ENCODE measurements at regions not wholly inside any gene's neighbourhood (a gene's known extent, or its start where the extent isn't known, plus 50 kb on each side); places are given as distances from the start of the nearest gene placed in this dataset.

GRCh38 chr3:88921986-88922385 is 185.4 kb upstream of the EPHA3 start (continued):
- TF ChIP-seq RELA (IDR thresholded peaks at IDR 0.05; ENCODE audit: borderline replicate concordance, partially characterized antibody): no peak

DNA sequence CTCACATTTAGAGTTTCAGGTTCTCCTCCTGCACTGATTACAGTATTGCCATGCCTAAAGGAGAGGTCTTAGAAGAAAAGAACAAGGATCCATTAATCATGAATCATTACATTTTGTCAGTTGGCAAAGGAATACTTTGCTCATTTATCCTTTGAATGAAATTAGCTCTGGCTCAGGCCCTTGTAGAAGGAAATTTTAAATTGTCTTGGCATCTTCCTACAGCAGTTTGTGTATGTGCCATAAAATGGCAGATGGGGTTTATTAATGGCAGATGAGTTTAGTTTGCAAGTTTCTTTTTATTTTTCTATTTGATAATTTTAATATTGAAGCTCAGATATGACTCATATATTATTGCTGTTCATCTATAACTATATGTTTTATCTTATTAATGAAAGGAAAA is 181.2 kb upstream of the EPHA3 start:
- Histone ChIP-seq H3K79me2 (ENCODE audit: control insufficient read depth, insufficient read depth, low read length) (no peaks in the 10 kb centered on the region), H3K9me3 (replicated peaks; ENCODE audit: control insufficient read depth, insufficient read depth, low read length) (no peaks in the 10 kb centered on the region), H3K4me2 (ENCODE audit: control insufficient read depth, insufficient read depth) (no peak overlapping the region), H3K4me3 (no peak overlapping the region), H4K20me1 (ENCODE audit: control insufficient read depth, insufficient read depth) (no peaks in the 10 kb centered on the region), H3K36me3 (ENCODE audit: control insufficient read depth in 2 of 2, insufficient read depth in 2 of 2, low read length in 1 of 2) (no peaks in the 10 kb centered on the region), H3K4me1 (ENCODE audit: control insufficient read depth, insufficient read depth, low read length) (no peaks in the 10 kb centered on the region), H3K27ac (ENCODE audit: control insufficient read depth, insufficient read depth) (no peak overlapping the region), H2AFZ (ENCODE audit: control insufficient read depth, low read depth, low read length) (no peak overlapping the region), H3K9ac (ENCODE audit: control insufficient read depth, insufficient read depth, low read length) (no peak overlapping the region), H3K27me3 (replicated peaks in 1 of 2; ENCODE audit: control insufficient read depth in 2 of 2, insufficient read depth in 2 of 2, low read length in 1 of 2) (no peaks in the 10 kb centered on the region)
- DNase-seq (ENCODE audit: low read depth, low spot score) (no peak), FAIRE-seq (no peak), ATAC-seq (no peak)
- BruUV-seq (replicated peaks): no TSS peak
- ChIA-PET POLR2A (no interaction called here), RAD21 (ENCODE audit: unreplicated experiment) (no interaction called here), SMC1A (ENCODE audit: uncharacterized antibody, unreplicated experiment) (no interaction called here), CTCF (no interaction called here)
- in situ Hi-C loops (cut with MboI): no loop called here
- intact Hi-C loops (cut with micrococcal nuclease; ENCODE audit: unreplicated experiment): no loop called here
- TF ChIP-seq ATF7 (IDR thresholded peaks at IDR 0.05; ENCODE audit: low read depth) (no peak), WRNIP1 (IDR thresholded peaks at IDR 0.05; ENCODE audit: borderline replicate concordance, low read depth, low read length) (no peak), BACH1 (IDR thresholded peaks at IDR 0.05; ENCODE audit: borderline replicate concordance) (no peak), BCL11A (IDR thresholded peaks at IDR 0.05; ENCODE audit: low read depth, low read length) (no peak), SMAD5 (IDR thresholded peaks at IDR 0.05; ENCODE audit: low read depth) (no peak), ZZZ3 (IDR thresholded peaks at IDR 0.05; ENCODE audit: control insufficient read depth, insufficient read length, low read depth) (no peak), CREM (IDR thresholded peaks at IDR 0.05; ENCODE audit: low read depth) (no peak), JUND (IDR thresholded peaks at IDR 0.05; ENCODE audit: low read depth, low read length) (no peak), NFYA (IDR thresholded peaks at IDR 0.05; ENCODE audit: borderline replicate concordance, low read depth, low read length) (no peak), NRF1 (conservative IDR thresholded peaks at IDR 0.05; ENCODE audit: low read depth, low read length) (no peak), TAF1 (IDR thresholded peaks at IDR 0.05; ENCODE audit: borderline replicate concordance, low read depth, low read length) (no peak), STAT3 (IDR thresholded peaks at IDR 0.05; ENCODE audit: low read depth, low read length) (no peak), ETV6 (conservative IDR thresholded peaks at IDR 0.05 in 1 of 2, IDR thresholded peaks at IDR 0.05 in 1 of 2; ENCODE audit: borderline replicate concordance in 1 of 2, low read depth in 1 of 2) (no peak), YY1 (IDR thresholded peaks at IDR 0.05; ENCODE audit: low read depth, low read length) (no peak)
- TF ChIP-seq, protein P1, sequence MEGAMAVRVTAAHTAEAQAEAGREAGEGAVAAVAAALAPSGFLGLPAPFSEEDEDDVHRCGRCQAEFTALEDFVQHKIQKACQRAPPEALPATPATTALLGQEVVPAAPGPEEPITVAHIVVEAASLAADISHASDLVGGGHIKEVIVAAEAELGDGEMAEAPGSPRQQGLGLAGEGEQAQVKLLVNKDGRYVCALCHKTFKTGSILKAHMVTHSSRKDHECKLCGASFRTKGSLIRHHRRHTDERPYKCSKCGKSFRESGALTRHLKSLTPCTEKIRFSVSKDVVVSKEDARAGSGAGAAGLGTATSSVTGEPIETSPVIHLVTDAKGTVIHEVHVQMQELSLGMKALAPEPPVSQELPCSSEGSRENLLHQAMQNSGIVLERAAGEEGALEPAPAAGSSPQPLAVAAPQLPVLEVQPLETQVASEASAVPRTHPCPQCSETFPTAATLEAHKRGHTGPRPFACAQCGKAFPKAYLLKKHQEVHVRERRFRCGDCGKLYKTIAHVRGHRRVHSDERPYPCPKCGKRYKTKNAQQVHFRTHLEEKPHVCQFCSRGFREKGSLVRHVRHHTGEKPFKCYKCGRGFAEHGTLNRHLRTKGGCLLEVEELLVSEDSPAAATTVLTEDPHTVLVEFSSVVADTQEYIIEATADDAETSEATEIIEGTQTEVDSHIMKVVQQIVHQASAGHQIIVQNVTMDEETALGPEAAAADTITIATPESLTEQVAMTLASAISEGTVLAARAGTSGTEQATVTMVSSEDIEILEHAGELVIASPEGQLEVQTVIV (IDR thresholded peaks at IDR 0.05; ENCODE audit: borderline replicate concordance, partially characterized antibody): no peak

All from GM12878 (cell line).